SIG-M5 (cell line): ENCODE measurements at regions not wholly inside any gene's neighbourhood (a gene's known extent, or its start where the extent isn't known, plus 50 kb on each side); places are given as distances from the start of the nearest gene placed in this dataset.

Source experiments
- DNase-seq: peaks from one replicate; lab custom pipeline; 2025; lab: John Stamatoyannopoulos, UW

- DNase-seq: no peak
Measured at GRCh38 chr6:10237298-10238038, 177.4 kb downstream of the TFAP2A start.

- DNase-seq: no peak
Measured at GRCh38 chr6:10235344-10235743, 179.5 kb downstream of the TFAP2A start.

- no peak for DNase-seq
Measured at GRCh38 chr6:10230531-10230930, 184.3 kb downstream of the TFAP2A start.

- no peak for DNase-seq
Measured at GRCh38 chr6:10223841-10224240, 191.0 kb downstream of the TFAP2A start.

GRCh38 chr6:10221178-10221577 lies 193.7 kb downstream of the TFAP2A start:
- no peak for DNase-seq

- no peak for DNase-seq
Measured at GRCh38 chr6:10219510-10219909, 195.4 kb downstream of the TFAP2A start.

GRCh38 chr6:10217111-10217510 lies 197.8 kb downstream of the TFAP2A start:
- no peak for DNase-seq

- DNase-seq: no peak
Measured at GRCh38 chr6:10215326-10216110, 199.4 kb downstream of the TFAP2A start.

GRCh38 chr6:10210052-10210451 lies 204.8 kb downstream of the TFAP2A start:
- DNase-seq: no peak

- DNase-seq: peak; percentile 54
Measured at GRCh38 chr6:10205892-10206291, 209.0 kb downstream of the TFAP2A start.

- no peak for DNase-seq
Measured at GRCh38 chr6:10205120-10205519, 209.8 kb downstream of the TFAP2A start.

GRCh38 chr6:10203651-10204050 lies 211.2 kb downstream of the TFAP2A start:
- DNase-seq: no peak

- DNase-seq: no peak
Measured at GRCh38 chr6:10202581-10202980, 212.3 kb downstream of the TFAP2A start.

- no peak for DNase-seq
Measured at GRCh38 chr6:10201606-10202510, 213.0 kb downstream of the TFAP2A start.

GRCh38 chr6:10196090-10196489 lies 218.8 kb downstream of the TFAP2A start:
- DNase-seq: no peak

GRCh38 chr6:10194816-10195672 lies 219.8 kb downstream of the TFAP2A start:
- no peak for DNase-seq

GRCh38 chr6:10193321-10193720 lies 221.6 kb downstream of the TFAP2A start:
- DNase-seq: no peak

- no peak for DNase-seq
Measured at GRCh38 chr6:10190042-10190441, 224.8 kb downstream of the TFAP2A start.

- no peak for DNase-seq
Measured at GRCh38 chr6:10184371-10185227, 230.3 kb downstream of the TFAP2A start.
